ENCODE measurements at regions not wholly inside any gene's neighbourhood (a gene's known extent, or its start where the extent isn't known, plus 50 kb on each side); places are given as distances from the start of the nearest gene placed in this dataset.

- H3K4me3 Mint-ChIP-seq = no peak overlapping the region
- H3K27me3 Mint-ChIP-seq (ENCODE audit: low read depth) = peaks cover 2% of the 10 kb centered on the region
- H3K27ac Mint-ChIP-seq = no peak overlapping the region
- no peak for DNase-seq
- peaks cover 3% of the 10 kb centered on the region for H3K4me1 Mint-ChIP-seq (ENCODE audit: low read depth)
- CTCF ChIA-PET = no interaction called here
- H3K36me3 Mint-ChIP-seq (ENCODE audit: low read depth) = no peaks in the 10 kb centered on the region
- intact Hi-C loops (cut with micrococcal nuclease) = no loop called here
- no peaks in the 10 kb centered on the region for H3K9me3 Mint-ChIP-seq
Observed at GRCh38 chr5:175054243-175054642, 329.9 kb downstream of the MSX2 start.

GRCh38 chr5:175052351-175052750 lies 328.0 kb downstream of the MSX2 start:
- Mint-ChIP-seq H3K9me3 (no peaks in the 10 kb centered on the region), H3K27ac (no peak overlapping the region), H3K36me3 (ENCODE audit: low read depth) (no peaks in the 10 kb centered on the region), H3K27me3 (ENCODE audit: low read depth) (peaks cover 2% of the 10 kb centered on the region), H3K4me1 (ENCODE audit: low read depth) (no peaks in the 10 kb centered on the region), H3K4me3 (no peak overlapping the region)
- no peak for DNase-seq
- intact Hi-C loops (cut with micrococcal nuclease) = no loop called here
- CTCF ChIA-PET = no interaction called here

GRCh38 chr5:175047048-175047447 lies 322.7 kb downstream of the MSX2 start:
- CTCF ChIA-PET = no interaction called here
- no peak for DNase-seq
- H3K36me3 Mint-ChIP-seq (ENCODE audit: low read depth) = no peaks in the 10 kb centered on the region
- no peaks in the 10 kb centered on the region for H3K27me3 Mint-ChIP-seq (ENCODE audit: low read depth)
- intact Hi-C loops (cut with micrococcal nuclease) = no loop called here
- H3K9me3 Mint-ChIP-seq = no peaks in the 10 kb centered on the region
- no peak overlapping the region for H3K27ac Mint-ChIP-seq
- no peak overlapping the region for H3K4me3 Mint-ChIP-seq
- no peaks in the 10 kb centered on the region for H3K4me1 Mint-ChIP-seq (ENCODE audit: low read depth)

- H3K36me3 Mint-ChIP-seq (ENCODE audit: low read depth) = no peaks in the 10 kb centered on the region
- no peaks in the 10 kb centered on the region for H3K27me3 Mint-ChIP-seq (ENCODE audit: low read depth)
- no peaks in the 10 kb centered on the region for H3K4me1 Mint-ChIP-seq (ENCODE audit: low read depth)
- intact Hi-C loops (cut with micrococcal nuclease) = no loop called here
- CTCF ChIA-PET = interaction anchor here (0.6 kb wide), 1 partner anchor 33 kb away, joined by 3 read pairs; no protein-coding TSS in a partner anchor
- no peak overlapping the region for H3K4me3 Mint-ChIP-seq
- no peak for DNase-seq
- H3K9me3 Mint-ChIP-seq = no peaks in the 10 kb centered on the region
- no peak overlapping the region for H3K27ac Mint-ChIP-seq
Observed at GRCh38 chr5:175045820-175046219, 321.4 kb downstream of the MSX2 start.

GRCh38 chr5:175037820-175038219 lies 313.4 kb downstream of the MSX2 start:
- Mint-ChIP-seq H3K9me3 (no peaks in the 10 kb centered on the region), H3K4me1 (ENCODE audit: low read depth) (no peaks in the 10 kb centered on the region), H3K27ac (no peak overlapping the region), H3K4me3 (no peak overlapping the region), H3K36me3 (ENCODE audit: low read depth) (no peaks in the 10 kb centered on the region), H3K27me3 (ENCODE audit: low read depth) (no peaks in the 10 kb centered on the region)
- CTCF ChIA-PET = no interaction called here
- no peak for DNase-seq
- intact Hi-C loops (cut with micrococcal nuclease) = no loop called here

GRCh38 chr5:175035882-175036533 lies 311.6 kb downstream of the MSX2 start:
- DNase-seq = no peak
- H3K27ac Mint-ChIP-seq = no peak overlapping the region
- H3K4me3 Mint-ChIP-seq = no peak overlapping the region

GRCh38 chr5:175034924-175035323 lies 310.5 kb downstream of the MSX2 start:
- intact Hi-C loops (cut with micrococcal nuclease) = no loop called here
- CTCF ChIA-PET = no interaction called here
- H3K27me3 Mint-ChIP-seq (ENCODE audit: low read depth) = peaks cover 4% of the 10 kb centered on the region
- no peak overlapping the region for H3K4me3 Mint-ChIP-seq
- H3K36me3 Mint-ChIP-seq (ENCODE audit: low read depth) = no peaks in the 10 kb centered on the region
- no peaks in the 10 kb centered on the region for H3K4me1 Mint-ChIP-seq (ENCODE audit: low read depth)
- H3K27ac Mint-ChIP-seq = no peak overlapping the region
- no peaks in the 10 kb centered on the region for H3K9me3 Mint-ChIP-seq
- no peak for DNase-seq

More at GRCh38 chr5:175035882-175036533, 311.6 kb downstream of the MSX2 start:
- intact Hi-C loops (cut with micrococcal nuclease) = no loop called here
- Mint-ChIP-seq H3K27me3 (ENCODE audit: low read depth) (peaks cover 4% of the 10 kb centered on the region), H3K9me3 (no peaks in the 10 kb centered on the region), H3K36me3 (ENCODE audit: low read depth) (no peaks in the 10 kb centered on the region), H3K4me1 (ENCODE audit: low read depth) (no peaks in the 10 kb centered on the region)
- CTCF ChIA-PET = no interaction called here

- no peak for DNase-seq
- CTCF ChIA-PET = no interaction called here
- Mint-ChIP-seq H3K27me3 (ENCODE audit: low read depth) (peaks cover 4% of the 10 kb centered on the region), H3K4me1 (ENCODE audit: low read depth) (no peaks in the 10 kb centered on the region), H3K9me3 (no peaks in the 10 kb centered on the region), H3K27ac (no peak overlapping the region), H3K36me3 (ENCODE audit: low read depth) (no peaks in the 10 kb centered on the region), H3K4me3 (no peak overlapping the region)
- intact Hi-C loops (cut with micrococcal nuclease) = no loop called here
Observed at GRCh38 chr5:175032741-175033151, 308.4 kb downstream of the MSX2 start.

GRCh38 chr5:175032013-175032412 lies 307.6 kb downstream of the MSX2 start:
- intact Hi-C loops (cut with micrococcal nuclease) = no loop called here
- no peak overlapping the region for H3K27ac Mint-ChIP-seq
- CTCF ChIA-PET = no interaction called here

GRCh38 chr5:175027390-175027789 lies 303.0 kb downstream of the MSX2 start:
- H3K9me3 Mint-ChIP-seq = peaks cover 15% of the 10 kb centered on the region
- no peak for DNase-seq

More at GRCh38 chr5:175032013-175032412, 307.6 kb downstream of the MSX2 start:
- H3K9me3 Mint-ChIP-seq = no peaks in the 10 kb centered on the region
- no peaks in the 10 kb centered on the region for H3K36me3 Mint-ChIP-seq (ENCODE audit: low read depth)
- peaks cover 4% of the 10 kb centered on the region for H3K27me3 Mint-ChIP-seq (ENCODE audit: low read depth)
- no peaks in the 10 kb centered on the region for H3K4me1 Mint-ChIP-seq (ENCODE audit: low read depth)
- no peak overlapping the region for H3K4me3 Mint-ChIP-seq
- DNase-seq = no peak

GRCh38 chr5:175025077-175025476 lies 300.7 kb downstream of the MSX2 start:
- DNase-seq = no peak
- H3K4me3 Mint-ChIP-seq = no peak overlapping the region
- H3K27me3 Mint-ChIP-seq (ENCODE audit: low read depth) = peaks cover 2% of the 10 kb centered on the region
- H3K4me1 Mint-ChIP-seq (ENCODE audit: low read depth) = no peaks in the 10 kb centered on the region
- no peaks in the 10 kb centered on the region for H3K36me3 Mint-ChIP-seq (ENCODE audit: low read depth)
- peaks cover 15% of the 10 kb centered on the region for H3K9me3 Mint-ChIP-seq
- intact Hi-C loops (cut with micrococcal nuclease) = no loop called here
- CTCF ChIA-PET = no interaction called here
- H3K27ac Mint-ChIP-seq = no peak overlapping the region

More at GRCh38 chr5:175027390-175027789, 303.0 kb downstream of the MSX2 start:
- intact Hi-C loops (cut with micrococcal nuclease) = no loop called here
- CTCF ChIA-PET = no interaction called here
- Mint-ChIP-seq H3K27me3 (ENCODE audit: low read depth) (peaks cover 4% of the 10 kb centered on the region), H3K36me3 (ENCODE audit: low read depth) (no peaks in the 10 kb centered on the region), H3K27ac (no peak overlapping the region), H3K4me1 (ENCODE audit: low read depth) (no peaks in the 10 kb centered on the region), H3K4me3 (no peak overlapping the region)

GRCh38 chr5:175021841-175022625 lies 297.7 kb downstream of the MSX2 start:
- DNase-seq = no peak
- H3K4me1 Mint-ChIP-seq (ENCODE audit: low read depth) = no peaks in the 10 kb centered on the region
- H3K36me3 Mint-ChIP-seq (ENCODE audit: low read depth) = no peaks in the 10 kb centered on the region
- peaks cover 15% of the 10 kb centered on the region for H3K9me3 Mint-ChIP-seq
- no peak overlapping the region for H3K27ac Mint-ChIP-seq
- CTCF ChIA-PET = no interaction called here
- intact Hi-C loops (cut with micrococcal nuclease) = no loop called here
- no peak overlapping the region for H3K4me3 Mint-ChIP-seq
- H3K27me3 Mint-ChIP-seq (ENCODE audit: low read depth) = peaks cover 4% of the 10 kb centered on the region

- no peaks in the 10 kb centered on the region for H3K36me3 Mint-ChIP-seq (ENCODE audit: low read depth)
- no peak for DNase-seq
- peaks cover 12% of the 10 kb centered on the region for H3K9me3 Mint-ChIP-seq
- intact Hi-C loops (cut with micrococcal nuclease) = no loop called here
- peaks cover 4% of the 10 kb centered on the region for H3K27me3 Mint-ChIP-seq (ENCODE audit: low read depth)
- H3K4me3 Mint-ChIP-seq = no peak overlapping the region
- CTCF ChIA-PET = no interaction called here
- no peak overlapping the region for H3K27ac Mint-ChIP-seq
- no peaks in the 10 kb centered on the region for H3K4me1 Mint-ChIP-seq (ENCODE audit: low read depth)
Observed at GRCh38 chr5:175021321-175021720, 296.9 kb downstream of the MSX2 start.
